ENCODE measurements at regions not wholly inside any gene's neighbourhood (a gene's known extent, or its start where the extent isn't known, plus 50 kb on each side); places are given as distances from the start of the nearest gene placed in this dataset.

DNA sequence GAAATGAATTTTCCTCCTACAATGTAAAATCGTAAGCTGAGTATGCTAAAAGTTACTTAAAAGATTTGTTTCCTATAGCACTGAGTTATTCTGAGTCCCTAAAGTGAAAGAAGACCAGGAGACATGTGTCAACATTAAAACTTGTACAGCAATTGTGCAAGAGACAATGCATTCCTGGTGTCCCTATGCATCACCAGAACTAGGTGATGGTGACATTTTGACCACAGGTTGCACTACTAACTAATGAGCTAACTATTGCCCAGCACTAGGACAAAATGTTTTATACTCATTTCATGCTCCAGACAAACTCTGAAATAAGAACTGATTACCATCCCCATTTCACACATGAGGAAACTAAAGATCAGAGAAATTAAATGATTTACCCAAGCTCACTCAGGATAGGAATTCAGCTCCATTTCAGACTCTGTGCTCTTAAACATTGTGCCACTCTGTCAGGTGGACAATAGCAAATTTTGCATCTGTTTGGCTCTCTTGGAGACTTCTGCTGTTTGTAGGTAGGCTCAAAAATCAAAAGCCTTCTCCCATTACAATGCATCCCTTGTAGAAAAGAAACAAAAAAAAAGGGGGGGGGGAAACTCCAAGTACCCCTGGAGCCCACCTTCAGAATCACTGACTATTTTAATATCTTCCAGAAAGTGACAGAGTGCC lies 269.2 kb downstream of the ACTL7B start:
- H3K79me2 ChIP-seq (ENCODE audit: low read length) = no peaks in the 10 kb centered on the region
- H3K9me3 ChIP-seq (ENCODE audit: insufficient read depth, low read length) = no peaks in the 10 kb centered on the region
- no peaks in the 10 kb centered on the region for H3K4me1 ChIP-seq (ENCODE audit: low read length)
- no peaks in the 10 kb centered on the region for H4K20me1 ChIP-seq (ENCODE audit: insufficient read depth, low read length)
- no peak overlapping the region for H3K4me3 ChIP-seq (ENCODE audit: low read length)
- H3K9ac ChIP-seq (ENCODE audit: low read length) = no peak overlapping the region
- H3K27me3 ChIP-seq (ENCODE audit: low read depth, low read length) = peaks cover 35% of the 10 kb centered on the region
- no peak overlapping the region for H3K4me2 ChIP-seq (ENCODE audit: low read length)
- H3K36me3 ChIP-seq (replicated peaks; ENCODE audit: low read depth, low read length) = no peaks in the 10 kb centered on the region
- no peak overlapping the region for H3K27ac ChIP-seq (ENCODE audit: low read length)
- no peak for TF ChIP-seq EZH2phosphoT487 (IDR thresholded peaks at IDR 0.05; ENCODE audit: low read depth)
- TF ChIP-seq, protein P1, sequence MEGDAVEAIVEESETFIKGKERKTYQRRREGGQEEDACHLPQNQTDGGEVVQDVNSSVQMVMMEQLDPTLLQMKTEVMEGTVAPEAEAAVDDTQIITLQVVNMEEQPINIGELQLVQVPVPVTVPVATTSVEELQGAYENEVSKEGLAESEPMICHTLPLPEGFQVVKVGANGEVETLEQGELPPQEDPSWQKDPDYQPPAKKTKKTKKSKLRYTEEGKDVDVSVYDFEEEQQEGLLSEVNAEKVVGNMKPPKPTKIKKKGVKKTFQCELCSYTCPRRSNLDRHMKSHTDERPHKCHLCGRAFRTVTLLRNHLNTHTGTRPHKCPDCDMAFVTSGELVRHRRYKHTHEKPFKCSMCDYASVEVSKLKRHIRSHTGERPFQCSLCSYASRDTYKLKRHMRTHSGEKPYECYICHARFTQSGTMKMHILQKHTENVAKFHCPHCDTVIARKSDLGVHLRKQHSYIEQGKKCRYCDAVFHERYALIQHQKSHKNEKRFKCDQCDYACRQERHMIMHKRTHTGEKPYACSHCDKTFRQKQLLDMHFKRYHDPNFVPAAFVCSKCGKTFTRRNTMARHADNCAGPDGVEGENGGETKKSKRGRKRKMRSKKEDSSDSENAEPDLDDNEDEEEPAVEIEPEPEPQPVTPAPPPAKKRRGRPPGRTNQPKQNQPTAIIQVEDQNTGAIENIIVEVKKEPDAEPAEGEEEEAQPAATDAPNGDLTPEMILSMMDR (IDR thresholded peaks at IDR 0.05; ENCODE audit: low read depth, low read length) = no peak
- H2AFZ ChIP-seq (ENCODE audit: low read depth, low read length) = no peak overlapping the region

DNA sequence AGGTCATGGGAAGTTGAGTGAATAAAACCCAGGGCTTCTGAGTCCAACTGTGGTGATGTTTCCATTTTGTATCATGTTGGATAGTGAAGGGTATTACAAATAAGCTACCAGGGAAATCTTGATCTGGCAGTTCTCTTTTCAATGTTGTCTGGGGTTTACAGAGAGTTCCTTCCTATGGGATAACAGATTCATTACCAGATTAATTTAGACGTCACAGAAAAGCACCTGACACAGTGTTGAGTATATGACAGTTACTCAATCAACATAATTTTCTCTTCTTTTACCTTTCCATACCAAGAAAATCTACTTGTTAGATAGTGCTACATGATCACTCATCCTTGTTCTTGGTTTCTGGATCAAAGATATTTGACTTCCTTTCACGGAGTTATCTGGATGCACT lies 270.9 kb downstream of the ACTL7B start:
- Histone ChIP-seq H3K4me1 (ENCODE audit: low read length) (no peaks in the 10 kb centered on the region), H2AFZ (ENCODE audit: low read depth, low read length) (no peak overlapping the region), H3K9ac (ENCODE audit: low read length) (no peak overlapping the region), H3K36me3 (replicated peaks; ENCODE audit: low read depth, low read length) (no peaks in the 10 kb centered on the region), H3K27ac (ENCODE audit: low read length) (no peak overlapping the region), H3K79me2 (ENCODE audit: low read length) (no peaks in the 10 kb centered on the region), H3K4me2 (ENCODE audit: low read length) (no peak overlapping the region), H3K9me3 (ENCODE audit: insufficient read depth, low read length) (no peaks in the 10 kb centered on the region), H3K27me3 (ENCODE audit: low read depth, low read length) (peaks cover 40% of the 10 kb centered on the region), H3K4me3 (ENCODE audit: low read length) (no peak overlapping the region), H4K20me1 (ENCODE audit: insufficient read depth, low read length) (no peaks in the 10 kb centered on the region)
- no peak for TF ChIP-seq EZH2phosphoT487 (IDR thresholded peaks at IDR 0.05; ENCODE audit: low read depth)
- TF ChIP-seq, protein P1 (IDR thresholded peaks at IDR 0.05; ENCODE audit: low read depth, low read length) = no peak

DNA sequence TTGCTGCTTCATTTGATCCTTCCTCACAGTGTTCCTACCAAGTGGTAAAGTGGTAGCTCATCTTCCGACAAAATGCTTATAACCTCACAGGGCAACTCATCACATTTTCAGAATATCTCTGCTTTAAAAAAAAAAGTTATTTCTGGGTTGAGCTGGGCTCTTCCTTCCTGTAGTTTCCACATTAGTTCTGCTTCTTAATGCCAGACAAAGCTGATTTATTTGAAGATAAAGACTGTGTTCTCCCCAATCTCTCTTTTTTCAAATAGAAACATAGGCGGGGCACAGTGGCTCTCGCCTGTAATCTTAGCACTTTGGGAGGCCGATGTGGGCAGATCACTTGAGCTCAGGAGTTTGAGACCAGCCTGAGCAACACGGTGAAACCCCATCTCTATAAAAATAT lies 273.1 kb downstream of the ACTL7B start:
- no peaks in the 10 kb centered on the region for H4K20me1 ChIP-seq (ENCODE audit: insufficient read depth, low read length)
- H3K9ac ChIP-seq (ENCODE audit: low read length) = no peak overlapping the region
- peaks cover 44% of the 10 kb centered on the region for H3K27me3 ChIP-seq (ENCODE audit: low read depth, low read length)
- no peaks in the 10 kb centered on the region for H3K79me2 ChIP-seq (ENCODE audit: low read length)
- no peaks in the 10 kb centered on the region for H3K36me3 ChIP-seq (replicated peaks; ENCODE audit: low read depth, low read length)
- H3K9me3 ChIP-seq (ENCODE audit: insufficient read depth, low read length) = no peaks in the 10 kb centered on the region
- no peak overlapping the region for H3K4me2 ChIP-seq (ENCODE audit: low read length)
- no peak for TF ChIP-seq EZH2phosphoT487 (IDR thresholded peaks at IDR 0.05; ENCODE audit: low read depth)
- TF ChIP-seq, protein P1 (IDR thresholded peaks at IDR 0.05; ENCODE audit: low read depth, low read length) = no peak
- H3K27ac ChIP-seq (ENCODE audit: low read length) = no peak overlapping the region
- no peak overlapping the region for H2AFZ ChIP-seq (ENCODE audit: low read depth, low read length)
- H3K4me1 ChIP-seq (ENCODE audit: low read length) = no peaks in the 10 kb centered on the region
- H3K4me3 ChIP-seq (ENCODE audit: low read length) = no peak overlapping the region

DNA sequence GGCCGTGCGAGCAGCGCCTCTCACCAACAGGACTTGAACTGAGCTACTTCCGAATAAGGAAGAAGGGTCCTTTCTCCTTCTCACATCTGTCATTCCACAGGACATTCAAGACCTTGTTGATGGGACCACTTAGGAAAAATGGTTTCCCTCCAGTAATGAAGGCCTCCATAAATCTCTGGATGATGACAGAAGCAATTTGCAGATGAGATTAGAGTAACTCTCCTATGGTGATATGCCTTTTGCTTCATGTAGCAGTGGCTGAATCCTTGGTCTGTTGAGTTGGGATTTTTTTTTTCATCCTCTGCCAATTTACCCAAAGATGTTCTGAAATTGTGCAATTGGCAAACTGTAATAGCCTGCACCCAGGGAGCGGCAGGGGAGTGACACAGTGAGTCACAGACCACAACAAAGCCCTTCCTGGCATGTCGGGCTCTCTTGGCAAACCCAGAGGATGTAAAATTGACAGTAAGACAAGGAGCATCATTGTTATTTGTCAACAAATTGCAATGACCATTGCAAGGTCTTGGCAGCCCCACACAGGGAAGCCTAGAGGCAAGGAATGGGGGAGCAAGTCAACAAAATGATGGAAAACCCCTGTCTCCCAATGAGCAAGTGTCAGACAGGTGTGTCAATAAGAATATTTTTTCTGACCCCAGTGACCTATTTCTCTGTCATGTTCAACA lies 275.9 kb downstream of the ACTL7B start:
- Histone ChIP-seq H3K36me3 (replicated peaks; ENCODE audit: low read depth, low read length) (no peaks in the 10 kb centered on the region), H3K27ac (ENCODE audit: low read length) (no peak overlapping the region), H3K4me2 (ENCODE audit: low read length) (no peak overlapping the region), H3K4me3 (ENCODE audit: low read length) (no peak overlapping the region), H3K9ac (ENCODE audit: low read length) (no peak overlapping the region), H3K27me3 (ENCODE audit: low read depth, low read length) (peaks cover 29% of the 10 kb centered on the region), H2AFZ (ENCODE audit: low read depth, low read length) (no peak overlapping the region), H4K20me1 (ENCODE audit: insufficient read depth, low read length) (no peaks in the 10 kb centered on the region), H3K9me3 (ENCODE audit: insufficient read depth, low read length) (no peaks in the 10 kb centered on the region), H3K79me2 (ENCODE audit: low read length) (no peaks in the 10 kb centered on the region), H3K4me1 (ENCODE audit: low read length) (no peaks in the 10 kb centered on the region)
- no peak for TF ChIP-seq EZH2phosphoT487 (IDR thresholded peaks at IDR 0.05; ENCODE audit: low read depth)
- TF ChIP-seq, protein P1 (IDR thresholded peaks at IDR 0.05; ENCODE audit: low read depth, low read length) = no peak
